A549 (cell line): ENCODE measurements at regions not wholly inside any gene's neighbourhood (a gene's known extent, or its start where the extent isn't known, plus 50 kb on each side); places are given as distances from the start of the nearest gene placed in this dataset.
"Not testable (repeated sequence)": the region's sequence is repeated elsewhere in the genome, so short reads cannot be mapped to it uniquely, and the experiment has no call there.

ENCODE experiments used
- ATAC-seq, 2 experiments: fragments of 200-7000 bp in 1 of 2; fragments of >200 bp in 1 of 2; cut with Nextera tagmentation in 1 of 2; cut with Tn5 transposase in 1 of 2; 3 replicates each; pipeline versions ENCODE4 v1.8.0 to v1.9.1; 2018 to 2020; ENCODE audit warnings: mild to moderate bottlenecking in 1 of 2, moderate library complexity in 1 of 2
- CTCF ChIA-PET: fragments of 300-600 bp; sonication (Branson Sonifier 250); formaldehyde crosslinking; extraction: SDS; loops from one replicate; lab custom pipeline; 2021; ENCODE audit warnings: antibody characterized with exemption, inconsistent platforms; lab: Yijun Ruan, JAX
- POLR2A ChIA-PET: fragments of 350-600 bp; formaldehyde crosslinking; extraction: SDS; loops from one replicate; lab custom pipeline; 2021; ENCODE audit warnings: antibody characterized with exemption, inconsistent platforms; lab: Yijun Ruan, JAX
- DNase-seq, 2 experiments: peaks; one replicate each; pipeline versions ENCODE4 v3.0.0 to v3.0.0-alpha.2; 2011 to 2016; ENCODE audit warnings: low read depth in 1 of 2, low spot score in 1 of 2
- FAIRE-seq: peaks from 2 replicates; lab custom pipeline; 2011; peaks lifted over from hg19 to GRCh38; lab: Jason Lieb, UNC
- H3K27ac ChIP-seq, 2 experiments: fragments of >200 bp; sonication (Bioruptor Twin); formaldehyde crosslinking; 3 replicates each; pipeline ENCODE4 v1.5.1; 2016 to 2017
- H3K4me1 ChIP-seq: fragments of >200 bp; sonication (Bioruptor Twin); formaldehyde crosslinking; 3 replicates; pipeline ENCODE4 v1.6.1; 2016
- H3K4me2 ChIP-seq: fragments of >200 bp; sonication (Bioruptor Twin); formaldehyde crosslinking; 3 replicates; pipeline ENCODE4 v1.6.1; 2016
- H3K4me3 ChIP-seq: fragments of >200 bp; sonication (Bioruptor Twin); formaldehyde crosslinking; 3 replicates; pipeline ENCODE4 v1.5.1; 2016
- H3K9me3 ChIP-seq: fragments of >200 bp; sonication (Bioruptor Twin); formaldehyde crosslinking; 3 replicates; pipeline ENCODE4 v1.6.1; 2016
- ATOH8 ChIP-seq: fragments of 250-450 bp; sonication (Bioruptor Pico); IDR thresholded peaks from 2 replicates; pipeline ENCODE4 v1.5.0; 2020; ENCODE audit warnings: low read depth, mild to moderate bottlenecking, moderate library complexity
- CEBPB ChIP-seq, 2 experiments: fragments of >200 bp in 1 of 2; sonication (Bioruptor Twin) in 1 of 2; formaldehyde crosslinking in 1 of 2; IDR thresholded peaks; 2 replicates each; pipeline ENCODE4 v1.6.1; 2012 to 2016
- EHF ChIP-seq: fragments of 250-450 bp; sonication (Bioruptor Pico); IDR thresholded peaks from 2 replicates; pipeline ENCODE4 v1.5.0; 2020; ENCODE audit warnings: mild to moderate bottlenecking
- ELK1 ChIP-seq: fragments of 150-350 bp; IDR thresholded peaks from 2 replicates; pipeline ENCODE4 v1.6.1; 2014; ENCODE audit warnings: low read depth, mild to moderate bottlenecking, low read length
- EP300 ChIP-seq, 2 experiments: fragments of >200 bp; sonication (Bioruptor Twin); formaldehyde crosslinking; IDR thresholded peaks; 2 replicates in 1 of 2; 3 replicates in 1 of 2; pipeline ENCODE4 v1.6.1; 2016 to 2017
- ESRRA ChIP-seq: fragments of 150-350 bp; IDR thresholded peaks from 2 replicates; pipeline ENCODE4 v1.6.1; 2014; ENCODE audit warnings: mild to moderate bottlenecking, low read length, borderline replicate concordance
- FOSB ChIP-seq: fragments of 250-450 bp; sonication (Bioruptor Pico); IDR thresholded peaks from 2 replicates; pipeline ENCODE4 v1.5.0; 2020; ENCODE audit warnings: mild to moderate bottlenecking, moderate library complexity
- GATA3 ChIP-seq: IDR thresholded peaks from 2 replicates; pipeline ENCODE4 v1.6.1; 2012; ENCODE audit warnings: borderline replicate concordance
- HDAC2 ChIP-seq: fragments of 200-600 bp; sonication (generic); IDR thresholded peaks from 2 replicates; pipeline ENCODE4 v1.6.1; 2016
- HEYL ChIP-seq: fragments of 250-450 bp; sonication (Bioruptor Pico); IDR thresholded peaks from 2 replicates; pipeline ENCODE4 v1.8.0; 2021; ENCODE audit warnings: mild to moderate bottlenecking, moderate library complexity
- HOXB5 ChIP-seq: fragments of 250-450 bp; sonication (Bioruptor Pico); IDR thresholded peaks from 2 replicates; pipeline ENCODE4 v1.5.0; 2020; ENCODE audit warnings: mild to moderate bottlenecking, moderate library complexity
- JUN ChIP-seq, 2 experiments: fragments of >200 bp; sonication (Bioruptor Twin); formaldehyde crosslinking; IDR thresholded peaks; 2 replicates in 1 of 2; 3 replicates in 1 of 2; pipeline ENCODE4 v1.6.1; 2016 to 2017
- JUNB ChIP-seq: fragments of >200 bp; sonication (Bioruptor Twin); formaldehyde crosslinking; IDR thresholded peaks from 2 replicates; pipeline ENCODE4 v1.6.1; 2016
- MYC ChIP-seq: IDR thresholded peaks from 2 replicates; pipeline ENCODE4 v1.6.1; 2012; ENCODE audit warnings: mild to moderate bottlenecking, inconsistent platforms, low read length, improper control_type of control experiment, borderline replicate concordance
- NFE2L2 ChIP-seq: fragments of 150-350 bp; conservative IDR thresholded peaks from 2 replicates; pipeline ENCODE4 v1.6.1; 2014; ENCODE audit warnings: low read length
- POLR2A ChIP-seq: IDR thresholded peaks from 2 replicates; pipeline ENCODE4 v1.6.1; 2012; ENCODE audit warnings: mild to moderate bottlenecking, low read length
- RAD21 ChIP-seq, 2 experiments: fragments of >200 bp in 1 of 2; sonication (Bioruptor Twin) in 1 of 2; formaldehyde crosslinking in 1 of 2; IDR thresholded peaks in 1 of 2; conservative IDR thresholded peaks in 1 of 2; 2 replicates in 1 of 2; 3 replicates in 1 of 2; pipeline ENCODE4 v1.6.1; 2012 to 2018; ENCODE audit warnings: inconsistent platforms in 1 of 2
- RARB ChIP-seq: fragments of 250-450 bp; sonication (Bioruptor Pico); IDR thresholded peaks from 2 replicates; pipeline ENCODE4 v1.8.0; 2021; ENCODE audit warnings: mild to moderate bottlenecking, moderate library complexity
- SREBF2 ChIP-seq: fragments of 450-650 bp; IDR thresholded peaks from 2 replicates; pipeline ENCODE4 v1.6.1; 2014; ENCODE audit warnings: mild to moderate bottlenecking, moderate library complexity
- TP53 ChIP-seq: fragments of 250-450 bp; sonication (Bioruptor Pico); IDR thresholded peaks from 2 replicates; pipeline ENCODE4 v1.5.0; 2021; ENCODE audit warnings: mild to moderate bottlenecking, moderate library complexity
- ZC3H11A ChIP-seq: fragments of 450-650 bp; IDR thresholded peaks from 2 replicates; pipeline ENCODE4 v1.6.1; 2014; ENCODE audit warnings: antibody characterized with exemption, mild to moderate bottlenecking
- ZSCAN20 ChIP-seq: fragments of 250-450 bp; sonication (Bioruptor Pico); IDR thresholded peaks from 2 replicates; pipeline ENCODE4 v1.8.0; 2022; ENCODE audit warnings: mild to moderate bottlenecking, moderate library complexity
- WGBS: methylation state at CpG from one replicate; pipeline ENCODE4 v1.1.6; 2017; ENCODE audit errors: missing lambda C conversion rate; 5-methylcytosine and 5-hydroxymethylcytosine counted together

GRCh38 chr7:73960548-73960947, 67.4 kb upstream of the ELN start:
- FAIRE-seq (no peak), DNase-seq (peak in 1 of 2 experiments; percentile 38), ATAC-seq (peak in 1 of 2 experiments; percentile 34; a peak in 1 of 6 replicates)
- Histone ChIP-seq H3K9me3 (peaks cover 31% of the 10 kb centered on the region), H3K4me2 (no peak overlapping the region), H3K4me1 (no peaks in the 10 kb centered on the region), H3K27ac (no peak overlapping the region), H3K4me3 (no peak overlapping the region)
- ChIA-PET POLR2A (no interaction called here), CTCF (interaction anchor here (1.0 to 1.1 kb wide), 2 partner anchors 19 to 95 kb away, joined by 3 to 5 read pairs; no protein-coding TSS in a partner anchor)
- TF ChIP-seq EP300 (IDR thresholded peaks at IDR 0.05): no peak
- TF ChIP-seq GATA3: no peak
- no peak for TF ChIP-seq SREBF2
- TF ChIP-seq RARB (CRISPR knock-in tag): no peak
- TF ChIP-seq TP53 (CRISPR knock-in tag): no peak
- WGBS: 42% methylated on average over 3 of the region's 3 CpGs

- POLR2A ChIA-PET, H3K4me3 ChIP-seq: not testable (repeated sequence)
- CTCF ChIA-PET: interaction anchor here (0.6 to 2.1 kb wide), 4 partner anchors 9 to 227 kb away, joined by 3 to 6 read pairs (median 3); no protein-coding TSS in a partner anchor
Measured at GRCh38 chr7:73961991-73962390, 66.0 kb upstream of the ELN start.

GRCh38 chr7:73963252-73963822, 64.6 kb upstream of the ELN start:
- no peak for FAIRE-seq
- peaks cover 31% of the 10 kb centered on the region for H3K9me3 ChIP-seq
- ChIA-PET CTCF (interaction anchor here (1.2 to 2.1 kb wide), 2 partner anchors 11 to 100 kb away, joined by 3 to 6 read pairs; no protein-coding TSS in a partner anchor), POLR2A (no interaction called here)
- H3K4me2 ChIP-seq: no peak overlapping the region
- no peak for TF ChIP-seq RAD21 (conservative IDR thresholded peaks at IDR 0.05 in 1 of 2, IDR thresholded peaks at IDR 0.05 in 1 of 2)
- TF ChIP-seq FOSB (CRISPR knock-in tag): no peak
- no peak for TF ChIP-seq HEYL (CRISPR knock-in tag)
- no peak for TF ChIP-seq JUNB
- TF ChIP-seq ELK1: no peak
- no peak for TF ChIP-seq RARB (CRISPR knock-in tag)
- TF ChIP-seq HOXB5 (CRISPR knock-in tag): no peak
- TF ChIP-seq CEBPB (IDR thresholded peaks at IDR 0.05): no peak
- no peak for TF ChIP-seq HDAC2
- no peak for TF ChIP-seq POLR2A
- no peak for TF ChIP-seq EHF (CRISPR knock-in tag)
- no peak for TF ChIP-seq SREBF2
- no peak for TF ChIP-seq JUN (IDR thresholded peaks at IDR 0.05)
- TF ChIP-seq ATOH8 (CRISPR knock-in tag): no peak
- no peak for TF ChIP-seq ESRRA
- no peak for TF ChIP-seq MYC
- TF ChIP-seq ZSCAN20: no peak
- TF ChIP-seq NFE2L2: no peak
- H3K4me3 ChIP-seq: no peak overlapping the region
- WGBS: 29% methylated on average over 2 of the region's 2 CpGs
- H3K4me1 ChIP-seq: no peaks in the 10 kb centered on the region
- ATAC-seq: no peak
- no peak overlapping the region for H3K27ac ChIP-seq
- DNase-seq: peak in 1 of 2 experiments; percentile 20

More at GRCh38 chr7:73961991-73962390, 66.0 kb upstream of the ELN start:
- not testable (repeated sequence) for H3K4me2 ChIP-seq, H3K27ac ChIP-seq, FAIRE-seq, DNase-seq, ATAC-seq, H3K4me1 ChIP-seq
- peaks cover 31% of the 10 kb centered on the region for H3K9me3 ChIP-seq
- TF ChIP-seq ZC3H11A: peak; percentile 35
- WGBS: 77% methylated on average over 9 of the region's 9 CpGs
